Endothelial cell of umbilical vein (primary cell): ENCODE measurements at regions not wholly inside any gene's neighbourhood (a gene's known extent, or its start where the extent isn't known, plus 50 kb on each side); places are given as distances from the start of the nearest gene placed in this dataset.

Experiments
- BruUV-seq: library from RNA; stranded (reverse); fragments of 400-500 nt; replicated peaks from 2 replicates; lab custom pipeline; 2021; lab: Mats Ljungman, UMichigan
- CTCF ChIA-PET: fragments of 300-600, 350-600 bp; sonication (Branson Sonifier 250); formaldehyde crosslinking; loops from one replicate; lab custom pipeline; 2021; ENCODE audit warnings: antibody characterized with exemption, inconsistent platforms; lab: Charles Lee
- POLR2A ChIA-PET: fragments of 300-600, 350-600 bp; sonication (Branson Sonifier 250); formaldehyde crosslinking; loops from one replicate; lab custom pipeline; 2021; ENCODE audit warnings: antibody characterized with exemption, inconsistent platforms; lab: Charles Lee
- DNase-seq: peaks from one replicate; pipeline ENCODE4 v3.0.0-alpha.2; 2011; ENCODE audit warnings: low read depth, low spot score
- FAIRE-seq: peaks from 2 replicates; lab custom pipeline; 2011; peaks lifted over from hg19 to GRCh38; lab: Jason Lieb, UNC
- H2AFZ ChIP-seq: 2 replicates; pipeline ENCODE4 v1.6.0; 2012; ENCODE audit warnings: low read depth, low read length, control low read depth, inconsistent platforms
- H3K27ac ChIP-seq: 2 replicates; pipeline ENCODE4 v1.5.1; 2011; ENCODE audit warnings: low read depth, mild to moderate bottlenecking, control low read depth, low read length, moderate library complexity; ENCODE audit not compliant: insufficient read depth
- H3K27me3 ChIP-seq, 2 experiments: 2 replicates each; pipeline versions ENCODE4 v1.6.0 to v1.6.1; 2011; ENCODE audit warnings: low read length in 2 of 2, mixed read lengths in 1 of 2; ENCODE audit not compliant: control insufficient read depth in 2 of 2, insufficient read depth in 2 of 2
- H3K36me3 ChIP-seq, 2 experiments: 2 replicates in 1 of 2; 3 replicates in 1 of 2; pipeline ENCODE4 v1.5.1; 2011; ENCODE audit warnings: low read length in 2 of 2, mild to moderate bottlenecking in 1 of 2, moderate library complexity in 1 of 2; ENCODE audit not compliant: control insufficient read depth in 2 of 2, insufficient read depth in 2 of 2; ENCODE audit errors: extremely low read depth in 1 of 2
- H3K4me1 ChIP-seq: 3 replicates; pipeline ENCODE4 v1.5.1; 2011; ENCODE audit warnings: mild to moderate bottlenecking, low read length; ENCODE audit not compliant: control insufficient read depth, insufficient read depth; ENCODE audit errors: extremely low read depth
- H3K4me2 ChIP-seq: 2 replicates; pipeline ENCODE4 v1.6.1; 2011; ENCODE audit warnings: low read length, control low read depth, mixed read lengths; ENCODE audit not compliant: insufficient read depth
- H3K4me3 ChIP-seq, 3 experiments: fragments of 200-600 bp in 1 of 3; sonication (generic), shearing (Covaris generic) in 1 of 3; replicated peaks in 1 of 3; 2 replicates each; pipeline ENCODE4 v1.5.1; 2011 to 2016; ENCODE audit warnings: control low read depth in 3 of 3, low read length in 3 of 3, mild to moderate bottlenecking in 2 of 3, inconsistent platforms in 1 of 3, low read depth in 1 of 3, moderate library complexity in 1 of 3; ENCODE audit not compliant: insufficient read depth in 1 of 3
- H3K79me2 ChIP-seq: 2 replicates; pipeline ENCODE4 v1.6.0; 2012; ENCODE audit warnings: low read length, inconsistent platforms; ENCODE audit not compliant: control insufficient read depth, insufficient read depth
- H3K9ac ChIP-seq: replicated peaks from 2 replicates; pipeline ENCODE3; 2011; ENCODE audit warnings: low read length, control low read depth; ENCODE audit not compliant: insufficient read depth; ENCODE audit errors: extremely low read depth
- H3K9me1 ChIP-seq: replicated peaks from 3 replicates; pipeline ENCODE4 v1.6.0; 2011; ENCODE audit warnings: mild to moderate bottlenecking, low read length; ENCODE audit not compliant: control insufficient read depth, insufficient read depth; ENCODE audit errors: extremely low read depth
- H3K9me3 ChIP-seq: replicated peaks from 2 replicates; pipeline ENCODE4 v1.5.1; 2012; ENCODE audit warnings: low read length, inconsistent platforms; ENCODE audit not compliant: control insufficient read depth, insufficient read depth
- H4K20me1 ChIP-seq: replicated peaks from 2 replicates; pipeline ENCODE3; 2011; ENCODE audit warnings: mild to moderate bottlenecking, low read length; ENCODE audit not compliant: control insufficient read depth, insufficient read depth; ENCODE audit errors: extremely low read depth
- EZH2 ChIP-seq: IDR thresholded peaks from 2 replicates; pipeline ENCODE4 v1.6.1; 2012; ENCODE audit warnings: borderline replicate concordance, low read depth, mild to moderate bottlenecking, moderate library complexity, low read length, inconsistent platforms; ENCODE audit not compliant: severe bottlenecking
- FOS ChIP-seq: IDR thresholded peaks from 2 replicates; pipeline ENCODE4 v1.6.1; 2011; ENCODE audit warnings: mild to moderate bottlenecking, low read length, moderate library complexity, borderline replicate concordance; ENCODE audit not compliant: insufficient read depth
- GATA2 ChIP-seq: IDR thresholded peaks from 2 replicates; pipeline ENCODE4 v1.7.0; 2011; ENCODE audit warnings: low read depth, mild to moderate bottlenecking, moderate library complexity, mixed read lengths, low read length; ENCODE audit not compliant: insufficient read length, insufficient read depth
- JUN ChIP-seq: IDR thresholded peaks from 2 replicates; pipeline ENCODE4 v1.6.1; 2011; ENCODE audit warnings: borderline replicate concordance, low read depth; ENCODE audit not compliant: insufficient read length, insufficient read depth
- MYC ChIP-seq: IDR thresholded peaks from one replicate; pipeline ENCODE4 v1.6.1; 2011; ENCODE audit warnings: mild to moderate bottlenecking, low read depth, low read length
- POLR2A ChIP-seq: IDR thresholded peaks from 2 replicates; pipeline ENCODE4 v1.6.1; 2012; ENCODE audit warnings: low read depth, mild to moderate bottlenecking, control low read depth, low read length
- POLR2AphosphoS5 ChIP-seq: IDR thresholded peaks from 2 replicates; pipeline ENCODE4 v1.6.1; 2012; ENCODE audit warnings: low read depth, mild to moderate bottlenecking, control low read depth, low read length, moderate library complexity; ENCODE audit not compliant: insufficient read depth
- dilution Hi-C: fragments of 300-500 bp; cut with MboI; formaldehyde crosslinking; loops from one replicate; pipeline ENCODE4 v1.15.0; 2019; ENCODE audit warnings: low sequenced_read_pairs; ENCODE audit not compliant: extremely low pct_ligation_motif_present
- intact Hi-C: fragments of 100-400 bp; cut with micrococcal nuclease; formaldehyde crosslinking; loops from one replicate; pipeline ENCODE4 v1.10.0; 2022
- TF ChIP-seq, protein P1 (sequence below), 2 donors: IDR thresholded peaks; 1 replicate in 1 of 2; 2 replicates in 1 of 2; pipeline ENCODE4 v1.5.1; 2011; ENCODE audit warnings: low read length in 2 of 2, mild to moderate bottlenecking in 2 of 2, moderate library complexity in 2 of 2, control low read depth in 1 of 2, inconsistent platforms in 1 of 2, low read depth in 1 of 2; ENCODE audit not compliant: insufficient read depth in 1 of 2; ENCODE audit errors: extremely low read depth in 1 of 2
- TF ChIP-seq, protein P2 (sequence below): IDR thresholded peaks from 2 replicates; pipeline ENCODE4 v1.6.1; 2011; ENCODE audit not compliant: insufficient read depth, insufficient read length

DNA sequence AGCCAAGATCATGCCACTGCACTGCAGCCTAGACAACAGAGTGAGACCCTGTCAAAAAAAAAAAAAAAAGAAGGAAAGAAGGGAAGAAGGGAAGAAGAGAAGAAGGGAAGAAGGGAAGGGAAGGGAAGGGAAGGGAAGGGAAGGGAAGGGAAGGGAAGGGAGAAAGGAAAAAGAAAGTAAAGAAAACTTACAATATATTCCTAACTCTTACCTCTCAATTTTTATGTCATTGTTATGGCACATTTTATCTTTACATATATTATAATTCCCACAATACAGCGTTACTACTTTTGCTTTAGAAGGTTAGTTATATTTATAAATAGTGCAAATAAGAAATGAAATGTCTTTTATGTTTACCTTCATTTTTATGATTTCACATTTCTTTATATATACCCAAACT lies 358.7 kb downstream of the HHIPL2 start:
- FAIRE-seq (no peak), DNase-seq (no peak)
- Histone ChIP-seq H3K4me3 (no peak overlapping the region), H3K4me1 (no peaks in the 10 kb centered on the region), H3K27me3 (no peaks in the 10 kb centered on the region), H3K36me3 (no peaks in the 10 kb centered on the region), H4K20me1 (no peaks in the 10 kb centered on the region), H3K4me2 (no peak overlapping the region), H3K27ac (no peak overlapping the region), H3K9me3 (no peaks in the 10 kb centered on the region), H3K9me1 (no peaks in the 10 kb centered on the region), H2AFZ (no peak overlapping the region), H3K9ac (no peak overlapping the region), H3K79me2 (no peaks in the 10 kb centered on the region)
- CTCF ChIA-PET: no interaction called here
- POLR2A ChIA-PET: no interaction called here
- dilution Hi-C loops: no loop called here
- intact Hi-C loops: no loop called here
- no TSS peak for BruUV-seq
- TF ChIP-seq MYC: no peak
- TF ChIP-seq, protein P1, sequence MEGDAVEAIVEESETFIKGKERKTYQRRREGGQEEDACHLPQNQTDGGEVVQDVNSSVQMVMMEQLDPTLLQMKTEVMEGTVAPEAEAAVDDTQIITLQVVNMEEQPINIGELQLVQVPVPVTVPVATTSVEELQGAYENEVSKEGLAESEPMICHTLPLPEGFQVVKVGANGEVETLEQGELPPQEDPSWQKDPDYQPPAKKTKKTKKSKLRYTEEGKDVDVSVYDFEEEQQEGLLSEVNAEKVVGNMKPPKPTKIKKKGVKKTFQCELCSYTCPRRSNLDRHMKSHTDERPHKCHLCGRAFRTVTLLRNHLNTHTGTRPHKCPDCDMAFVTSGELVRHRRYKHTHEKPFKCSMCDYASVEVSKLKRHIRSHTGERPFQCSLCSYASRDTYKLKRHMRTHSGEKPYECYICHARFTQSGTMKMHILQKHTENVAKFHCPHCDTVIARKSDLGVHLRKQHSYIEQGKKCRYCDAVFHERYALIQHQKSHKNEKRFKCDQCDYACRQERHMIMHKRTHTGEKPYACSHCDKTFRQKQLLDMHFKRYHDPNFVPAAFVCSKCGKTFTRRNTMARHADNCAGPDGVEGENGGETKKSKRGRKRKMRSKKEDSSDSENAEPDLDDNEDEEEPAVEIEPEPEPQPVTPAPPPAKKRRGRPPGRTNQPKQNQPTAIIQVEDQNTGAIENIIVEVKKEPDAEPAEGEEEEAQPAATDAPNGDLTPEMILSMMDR (IDR thresholded peaks at IDR 0.05; ENCODE audit: extremely low read depth in 1 of 2, insufficient read depth in 1 of 2, low read depth in 1 of 2, low read length in 2 of 2): no peak
- TF ChIP-seq, protein P2, sequence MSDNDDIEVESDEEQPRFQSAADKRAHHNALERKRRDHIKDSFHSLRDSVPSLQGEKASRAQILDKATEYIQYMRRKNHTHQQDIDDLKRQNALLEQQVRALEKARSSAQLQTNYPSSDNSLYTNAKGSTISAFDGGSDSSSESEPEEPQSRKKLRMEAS: no peak
- no peak for TF ChIP-seq FOS
- no peak for TF ChIP-seq POLR2AphosphoS5
- no peak for TF ChIP-seq POLR2A
- no peak for TF ChIP-seq JUN
- TF ChIP-seq GATA2: no peak
- TF ChIP-seq EZH2: no peak
